UCSD-AML1 (cell line): ENCODE measurements at regions not wholly inside any gene's neighbourhood (a gene's known extent, or its start where the extent isn't known, plus 50 kb on each side); places are given as distances from the start of the nearest gene placed in this dataset.
"Not testable (repeated sequence)": the region's sequence is repeated elsewhere in the genome, so short reads cannot be mapped to it uniquely, and the experiment has no call there.

ENCODE experiments used
- DNase-seq: peaks from one replicate; lab custom pipeline; 2025; ENCODE audit not compliant: unreplicated experiment; lab: John Stamatoyannopoulos, UW

DNA sequence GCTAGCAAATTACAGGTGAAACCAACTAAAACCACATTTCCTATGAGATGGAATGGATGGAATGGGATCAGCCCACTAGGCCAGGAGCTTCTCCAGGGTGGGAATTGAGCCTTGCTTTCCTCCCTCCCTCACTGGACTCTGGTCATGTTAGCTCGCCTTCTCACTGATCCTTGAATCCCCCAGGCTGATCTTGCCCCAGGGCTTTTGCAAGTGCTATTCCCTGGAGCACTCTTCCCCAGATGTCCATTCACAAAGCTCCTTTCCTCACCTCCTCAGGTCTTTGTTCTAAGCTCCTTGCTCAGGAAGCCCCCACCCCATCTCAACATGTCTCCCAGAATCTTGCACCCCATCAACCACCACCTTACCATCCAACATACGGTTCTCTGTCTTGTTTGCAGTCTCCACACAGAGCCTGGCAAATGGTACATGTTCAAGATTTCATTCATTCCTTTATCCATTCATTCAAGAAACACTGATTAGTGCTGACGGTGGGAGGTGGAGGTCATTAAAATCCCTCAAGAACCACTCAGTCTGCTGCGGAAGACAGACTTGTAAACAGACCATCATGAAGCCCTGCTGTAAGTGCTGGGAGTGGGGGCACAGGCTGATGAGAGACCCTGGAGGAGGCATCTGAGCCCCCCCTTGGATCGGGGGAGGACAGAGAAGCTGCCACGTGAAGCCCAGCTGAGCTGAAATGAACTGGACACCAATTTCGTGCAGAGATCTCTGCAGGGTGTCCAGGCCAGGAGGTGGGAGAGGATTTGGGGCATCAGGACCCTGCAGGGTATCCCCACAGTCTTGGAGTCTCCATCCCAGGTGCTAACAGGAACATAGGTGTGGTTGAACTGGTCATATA is 141.7 kb downstream of the BARX1 start:
- DNase-seq: no peak

DNA sequence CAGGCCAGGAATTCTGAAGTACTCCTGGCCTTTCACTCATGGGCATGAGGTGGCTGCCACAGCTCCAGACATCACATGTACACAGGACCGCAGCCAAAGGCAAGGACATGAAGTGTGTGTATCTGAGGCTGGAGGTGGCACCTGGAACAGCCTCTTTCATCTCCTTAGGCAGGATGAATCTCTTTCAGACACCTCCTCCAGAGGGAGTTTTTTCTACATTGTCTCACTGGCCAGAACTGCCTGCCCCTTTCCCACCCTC is 142.8 kb downstream of the BARX1 start:
- no peak for DNase-seq

DNA sequence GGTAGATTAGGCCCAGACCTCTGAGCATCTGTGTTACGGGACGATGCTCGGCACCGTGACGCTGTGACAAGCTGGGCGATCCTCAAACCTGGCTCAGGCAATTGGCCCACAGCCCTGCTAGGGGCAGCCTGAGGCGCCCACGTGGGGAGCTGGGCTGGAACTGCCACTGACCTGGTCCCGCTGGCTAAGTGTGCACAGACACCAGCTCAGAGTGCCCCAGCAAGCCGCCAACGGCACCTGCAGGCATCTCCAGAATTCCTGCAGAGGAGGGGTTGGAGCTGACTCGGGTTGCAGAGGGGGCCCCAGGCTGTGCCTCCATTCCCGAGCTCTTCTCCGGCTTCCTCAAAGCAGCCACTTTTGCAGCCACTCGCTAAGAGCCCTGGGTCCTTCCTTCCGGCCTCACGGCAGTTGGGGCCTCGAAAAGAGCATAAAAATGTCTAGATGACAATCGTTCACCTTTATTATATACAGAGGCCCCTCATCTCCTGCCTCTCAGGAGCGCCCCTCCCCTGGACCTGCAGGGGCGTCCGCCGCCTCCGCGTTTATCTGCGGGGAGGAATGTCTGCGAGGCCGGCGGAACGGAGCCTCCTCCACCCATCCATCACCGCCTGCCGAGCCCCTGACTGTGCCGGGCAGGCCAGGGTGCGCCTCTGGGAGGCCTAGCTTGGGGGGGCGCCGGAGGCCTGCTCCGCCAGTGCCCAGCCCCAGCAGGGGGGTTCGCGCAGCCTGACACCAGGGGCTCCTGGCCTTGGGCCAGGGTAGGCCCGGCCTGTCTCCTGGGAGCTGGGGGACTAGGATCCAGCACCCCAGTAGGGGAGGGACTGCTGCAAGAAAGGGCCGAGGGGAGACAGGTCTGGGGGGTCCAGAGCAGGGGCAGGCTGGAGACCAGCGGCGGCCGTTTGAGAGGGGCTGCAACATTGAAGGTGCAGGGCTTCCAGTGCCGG is 144.9 kb downstream of the BARX1 start:
- DNase-seq: no peak

DNA sequence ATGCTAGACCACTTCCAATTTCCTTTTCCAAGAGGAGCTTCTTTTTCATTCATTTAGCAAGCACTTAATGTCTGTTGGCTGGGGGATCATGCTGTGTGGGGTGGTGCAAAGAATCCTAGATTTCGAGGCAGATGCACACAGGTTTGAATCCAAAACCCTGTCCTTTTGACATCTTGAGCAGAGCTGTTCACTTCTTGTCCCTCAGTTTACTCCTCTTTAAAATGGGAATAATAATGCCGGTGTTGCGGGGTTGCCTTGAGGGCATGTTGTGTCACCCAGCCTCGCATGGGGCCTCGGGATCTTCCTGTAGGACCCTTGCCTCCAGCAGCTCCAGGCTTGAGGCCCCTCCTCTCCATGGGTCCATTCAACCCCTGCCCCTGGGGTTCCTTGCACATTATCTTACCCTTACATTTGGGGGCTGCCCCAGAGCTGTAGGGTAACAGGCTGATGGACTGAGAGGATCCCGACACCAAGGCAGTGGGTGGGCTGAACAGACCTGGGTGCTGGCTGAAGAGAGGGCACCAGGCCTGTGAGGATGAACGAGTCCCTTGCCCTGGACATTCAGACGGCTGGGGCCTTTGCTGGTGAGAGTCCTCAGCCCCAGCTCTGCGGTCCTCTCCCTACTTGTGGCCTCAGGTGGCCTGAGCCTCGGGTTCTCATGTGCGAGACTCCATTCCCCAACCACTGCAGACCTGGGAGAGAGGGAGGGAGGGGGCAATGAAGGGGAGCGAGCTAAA is 145.8 kb downstream of the BARX1 start:
- DNase-seq: no peak

DNA sequence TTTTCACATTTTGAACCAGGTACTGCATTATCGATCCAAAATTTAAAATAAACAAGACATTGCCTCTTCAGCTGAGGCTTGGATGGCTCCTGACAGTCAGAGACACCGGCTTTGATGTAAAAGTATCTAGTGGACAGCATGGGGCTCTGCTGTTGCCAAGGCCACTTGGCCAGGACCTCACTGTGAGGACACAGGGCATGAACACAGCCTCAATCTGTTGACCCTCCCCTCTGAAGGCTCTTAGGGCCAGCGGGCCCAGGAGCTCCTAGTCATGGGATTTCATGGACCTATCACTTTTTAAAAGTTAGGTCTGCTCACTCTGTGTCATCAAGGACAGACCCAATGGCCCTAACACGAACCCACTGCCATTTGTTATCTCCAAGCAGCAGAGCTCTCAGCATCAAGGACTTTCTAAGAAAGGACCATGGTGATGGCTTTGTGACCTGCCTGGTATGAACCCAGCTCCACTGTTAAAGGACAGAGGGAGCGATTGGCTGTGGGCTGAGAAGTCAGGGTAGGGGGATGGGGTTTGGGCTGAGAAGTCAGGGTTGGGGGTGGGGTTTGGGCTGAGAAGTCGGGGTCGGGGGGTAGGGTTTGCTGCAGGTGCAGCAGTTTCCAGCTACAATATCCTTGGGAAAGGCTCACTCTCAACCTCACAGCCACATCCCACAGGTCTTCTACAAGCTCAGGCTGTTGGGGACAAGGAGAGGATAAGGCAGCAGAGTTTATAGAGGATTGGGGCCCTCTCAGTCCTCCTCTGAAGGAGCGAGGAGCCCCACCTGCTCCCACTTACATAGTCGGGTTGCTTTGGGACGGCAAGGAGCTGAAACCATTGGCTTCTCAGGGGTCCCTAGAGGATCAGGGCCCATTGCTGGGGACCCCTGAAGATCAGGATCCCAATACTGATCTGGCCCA is 146.8 kb downstream of the BARX1 start:
- DNase-seq: no peak

DNA sequence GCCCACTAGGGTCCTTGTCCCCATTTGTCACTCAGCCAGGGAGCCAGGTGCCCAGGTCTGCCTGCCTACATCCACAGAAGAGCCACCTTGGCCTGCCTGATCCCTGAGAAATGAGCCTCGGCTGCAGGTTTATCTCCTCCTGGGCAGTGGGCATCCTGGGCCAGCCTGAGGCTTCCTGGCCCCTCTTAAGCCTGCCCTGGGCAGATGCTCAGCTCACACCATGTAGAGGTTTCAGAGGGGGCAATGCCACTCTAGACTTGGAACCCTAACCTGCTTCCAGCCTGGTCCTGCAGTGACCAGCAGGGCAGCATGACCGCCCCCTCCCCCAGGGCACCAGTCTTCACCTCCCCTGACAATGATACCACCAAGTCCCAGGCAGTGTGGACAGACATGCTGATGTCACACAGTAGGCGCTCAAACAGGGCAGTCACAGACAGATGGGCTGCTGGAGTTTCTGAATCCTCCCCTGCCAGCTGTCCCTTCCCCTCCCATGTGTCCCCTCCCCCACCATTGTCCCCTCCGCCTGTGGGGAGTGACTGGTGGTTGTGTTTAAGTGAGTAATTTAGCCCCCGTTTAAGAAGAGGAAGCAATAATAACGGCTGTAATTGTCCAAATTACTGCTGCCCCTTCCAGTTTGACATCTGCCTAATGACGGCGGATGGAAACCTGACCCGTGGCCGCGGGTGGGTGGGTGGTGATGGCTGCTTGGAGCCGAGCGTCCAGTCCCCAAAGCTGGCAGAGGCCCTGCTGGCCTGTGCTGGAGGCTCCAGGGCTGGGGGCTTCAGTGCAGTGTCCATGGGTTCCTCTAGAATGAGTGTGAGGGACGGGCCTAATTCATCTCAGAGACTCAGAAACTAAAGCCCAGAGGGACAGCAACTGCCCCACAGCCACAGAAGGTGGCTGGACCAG is 147.7 kb downstream of the BARX1 start:
- no peak for DNase-seq

DNA sequence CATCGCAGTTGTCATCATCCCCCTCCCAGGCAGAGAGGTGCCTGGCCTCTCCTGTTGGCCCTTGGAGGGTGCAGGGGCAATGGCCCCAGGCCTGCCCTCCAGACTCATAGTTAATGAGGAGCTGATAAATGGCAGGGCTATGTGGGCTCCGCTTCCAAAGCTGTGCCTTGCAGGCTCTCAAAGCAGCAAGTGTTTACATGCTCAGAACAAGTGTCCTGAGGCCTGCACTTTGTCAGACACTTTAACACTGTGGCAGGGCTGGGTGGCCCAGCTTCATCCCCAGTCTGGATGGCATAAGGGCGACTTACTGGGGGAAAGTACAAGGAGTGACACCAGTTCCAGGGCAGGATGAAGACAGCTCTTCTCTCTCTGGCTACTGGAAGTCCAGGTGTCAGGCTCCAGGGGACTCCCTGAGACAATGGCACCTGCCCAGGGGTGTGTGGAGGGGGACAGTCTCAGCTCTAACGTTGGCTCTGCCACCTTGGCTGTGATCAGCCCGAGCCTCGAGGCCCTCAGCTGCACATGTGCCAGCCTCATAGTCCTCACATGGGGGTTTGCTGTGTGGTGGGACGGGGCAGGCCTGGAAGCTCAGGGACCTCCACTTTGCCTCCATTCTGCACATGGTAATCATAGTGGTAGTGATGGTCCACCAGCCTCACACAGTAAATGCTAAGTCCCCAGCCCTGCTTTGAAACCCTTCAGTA is 153.4 kb downstream of the BARX1 start:
- no peak for DNase-seq

DNA sequence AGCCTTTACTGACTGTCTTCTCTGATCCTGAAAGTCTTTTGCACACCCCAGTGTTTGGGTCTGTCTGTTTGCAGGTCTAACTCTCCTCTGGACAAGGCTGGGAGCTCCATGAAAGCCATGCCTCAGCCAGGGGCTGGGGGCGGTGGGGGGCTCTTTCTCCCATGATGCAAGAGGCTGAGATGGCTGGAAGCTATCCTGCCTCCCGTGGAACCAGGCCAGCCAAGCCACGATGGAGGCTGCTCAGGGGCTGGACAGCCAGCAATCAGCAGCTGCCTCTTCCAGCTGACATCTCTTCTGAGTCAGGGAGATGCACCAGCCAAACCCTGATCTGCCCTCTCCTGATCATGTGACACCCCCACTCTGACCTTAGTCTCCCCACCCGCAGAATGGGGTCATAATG is 154.0 kb downstream of the BARX1 start:
- DNase-seq: no peak

DNA sequence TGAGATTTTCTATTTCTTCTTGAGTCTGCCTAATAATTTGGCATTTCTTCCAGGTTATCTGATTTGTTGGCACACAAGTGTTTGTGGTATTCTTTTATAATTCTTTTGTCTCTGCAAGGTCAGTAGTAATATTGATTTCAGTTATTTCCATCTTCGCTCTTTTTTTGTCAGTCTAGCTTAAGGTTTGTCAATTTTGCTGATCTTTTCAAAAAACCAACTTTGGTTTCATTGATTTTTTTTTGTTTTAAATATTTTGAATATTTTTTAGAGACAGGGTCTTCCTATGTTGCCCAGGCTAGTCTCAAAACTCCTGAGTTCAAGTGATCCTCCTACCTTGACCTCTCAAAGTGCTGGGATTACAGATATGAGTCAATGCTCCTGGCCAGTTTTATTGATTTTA is 162.8 kb downstream of the BARX1 start:
- no peak for DNase-seq

DNA sequence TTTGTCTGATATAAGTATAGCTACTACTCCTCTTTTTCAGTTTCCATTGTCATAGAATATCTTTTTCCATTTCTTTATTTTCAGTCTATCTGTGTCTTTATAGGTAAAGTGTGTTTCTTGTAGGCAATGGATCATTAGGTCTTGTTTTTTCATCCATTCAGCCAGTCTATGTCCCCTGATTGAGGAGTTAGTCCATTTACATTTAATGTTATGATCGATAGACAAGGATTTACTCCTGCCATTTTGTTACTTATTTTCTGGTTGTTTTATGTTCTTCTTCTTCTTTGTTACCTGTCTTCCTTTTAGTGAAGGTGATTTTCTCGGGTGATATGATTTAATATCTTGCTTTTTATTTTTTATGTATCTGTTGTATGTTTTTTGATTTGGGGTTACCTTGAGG is 169.0 kb downstream of the BARX1 start:
- DNase-seq: no peak

DNA sequence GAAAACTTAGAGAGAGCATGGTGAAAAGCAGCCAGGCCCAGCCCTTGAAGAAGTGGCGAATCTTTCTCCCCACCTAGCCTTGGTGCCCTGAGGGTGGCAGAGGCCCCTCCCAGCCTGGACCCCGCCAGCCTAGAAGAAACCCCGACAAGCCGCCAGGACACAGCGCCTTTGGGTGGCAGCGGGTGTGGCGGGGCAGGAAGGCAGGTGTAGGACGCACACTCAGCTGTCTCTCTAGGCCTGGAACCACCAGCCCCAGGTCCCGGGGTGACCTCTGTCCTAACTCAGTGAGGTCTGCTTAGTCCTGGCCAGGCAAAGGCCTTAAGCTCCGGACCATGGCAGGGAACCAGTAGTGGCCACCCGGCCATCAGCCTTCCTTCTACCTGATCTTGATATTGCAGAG is 178.3 kb downstream of the BARX1 start:
- DNase-seq: no peak

DNA sequence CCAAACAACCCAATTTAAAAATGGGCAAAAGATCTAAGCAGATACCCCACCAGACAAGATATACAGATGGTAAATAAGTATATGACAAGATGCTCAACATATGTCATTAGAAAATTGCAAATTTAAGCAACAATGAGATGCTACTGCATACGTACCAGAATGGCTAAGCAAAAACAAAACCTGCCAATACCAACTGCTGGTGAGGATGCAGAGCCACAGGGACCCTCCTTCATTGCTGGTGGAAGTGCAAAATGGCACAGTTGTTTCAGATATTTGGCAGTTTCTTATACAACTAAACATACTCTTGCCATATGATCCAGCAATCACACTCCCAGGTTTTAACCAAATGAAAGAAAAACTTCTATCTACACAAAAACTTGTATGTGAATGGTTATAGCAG is 178.9 kb downstream of the BARX1 start:
- DNase-seq: no peak

DNA sequence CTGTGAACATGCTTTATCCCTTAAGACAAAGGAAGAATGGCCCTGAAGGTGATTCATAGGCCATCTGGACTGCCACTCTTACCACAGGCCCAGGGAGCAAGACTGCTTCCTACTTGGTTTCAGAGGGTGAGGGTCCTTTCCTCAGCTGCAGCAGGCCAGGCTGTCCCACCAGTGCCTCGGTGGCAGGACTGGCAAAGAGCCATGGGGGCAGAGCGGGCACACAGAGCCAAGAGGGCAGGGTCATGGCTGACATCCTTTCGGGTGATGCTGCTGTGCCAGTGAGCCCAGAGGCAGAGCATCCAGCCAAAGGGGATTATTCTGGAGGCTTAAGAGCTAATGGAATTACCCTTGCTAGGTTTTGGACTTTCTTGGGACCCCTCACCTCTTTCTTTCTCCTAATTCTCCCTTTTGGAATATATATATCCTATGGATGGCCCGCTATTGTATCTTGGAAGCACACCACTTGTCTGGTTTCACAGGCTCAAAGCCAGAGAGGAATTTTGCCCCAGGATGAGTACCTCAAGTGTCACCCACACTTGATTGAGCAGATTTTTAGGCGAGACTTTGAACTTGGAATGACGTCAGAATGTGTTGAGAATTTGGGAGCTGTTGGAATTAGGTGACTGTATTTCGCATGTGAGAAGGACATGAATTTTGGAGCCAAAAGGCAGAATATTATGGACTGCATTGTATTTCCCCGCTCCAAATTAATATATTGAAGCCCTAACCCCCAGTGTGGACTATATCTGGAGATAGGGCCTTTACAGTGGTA is 180.6 kb downstream of the BARX1 start:
- DNase-seq: no peak

DNA sequence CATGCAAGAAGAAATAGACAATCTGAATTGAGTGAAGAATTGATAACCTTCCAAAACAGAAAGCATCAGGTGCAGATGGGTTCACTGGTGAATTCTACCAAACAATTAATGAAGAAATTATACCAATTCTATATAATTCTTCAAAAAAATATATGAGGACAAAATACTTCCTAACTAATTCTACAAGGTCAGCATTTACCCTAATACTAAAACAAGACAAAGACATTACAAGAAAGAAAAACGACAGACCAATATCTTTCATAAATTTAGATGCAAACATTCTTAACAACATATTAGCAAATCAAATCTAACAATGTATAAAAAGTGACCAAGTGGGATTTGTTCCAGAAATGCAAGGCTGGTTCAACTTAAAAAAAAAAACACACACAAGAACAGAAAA is 183.9 kb downstream of the BARX1 start:
- DNase-seq: no peak

DNA sequence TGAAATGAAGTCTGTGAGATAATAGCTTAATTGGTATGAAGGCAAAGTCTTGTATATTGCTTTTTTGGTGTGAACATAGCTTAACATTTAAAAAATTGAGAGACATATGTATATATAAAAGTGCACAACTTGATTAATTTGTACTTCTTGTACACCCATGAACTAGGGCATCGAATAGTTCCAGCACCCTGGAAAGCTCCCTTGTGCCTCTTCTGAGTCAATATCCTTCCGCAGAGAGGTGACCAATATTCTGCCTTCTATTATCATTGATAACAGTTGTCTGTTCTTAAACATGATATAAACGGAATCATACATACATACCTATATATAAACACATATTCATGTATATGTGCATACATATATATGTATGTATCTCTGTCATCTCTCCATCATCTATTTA is 185.4 kb downstream of the PHF2 start:
- no peak for DNase-seq

DNA sequence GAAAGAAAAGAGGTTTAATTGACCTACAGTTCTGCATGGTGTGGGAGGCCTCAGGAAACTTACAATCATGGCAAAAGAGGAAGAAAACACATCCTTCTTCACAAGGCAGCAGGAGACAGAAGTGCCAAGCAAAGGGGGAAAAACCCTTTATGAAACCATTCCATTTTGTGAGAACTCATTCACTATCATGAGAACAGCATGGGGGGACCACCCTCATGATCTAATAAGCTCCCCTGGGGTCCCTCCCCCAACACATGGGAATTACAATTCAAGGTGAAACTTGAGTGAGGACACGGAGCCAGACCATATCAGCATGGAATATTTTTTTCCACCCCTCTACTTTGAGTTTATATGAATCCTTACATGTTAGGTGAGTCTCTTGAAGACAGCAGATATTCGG is 173.7 kb downstream of the PHF2 start:
- DNase-seq: no peak

DNA sequence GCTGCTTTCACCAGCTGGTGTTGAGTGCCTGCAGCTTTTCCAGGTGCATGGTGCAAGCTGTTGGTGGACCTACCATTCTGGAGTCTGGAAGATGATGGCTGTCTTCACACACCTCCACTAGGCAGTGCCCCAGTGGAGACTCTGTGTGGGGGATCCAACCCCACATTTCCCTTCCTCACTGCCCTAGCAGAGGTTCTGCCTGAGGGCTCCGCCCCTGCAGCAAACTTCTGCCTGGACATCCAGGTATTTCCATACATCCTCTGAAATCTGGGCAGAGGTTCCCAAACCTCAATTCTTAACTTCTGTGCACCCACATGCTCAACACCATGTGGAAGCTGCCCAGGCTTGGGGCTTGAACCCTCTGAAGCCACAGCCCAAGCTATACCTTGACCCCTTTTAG is 172.4 kb downstream of the PHF2 start:
- DNase-seq: not testable (repeated sequence)

DNA sequence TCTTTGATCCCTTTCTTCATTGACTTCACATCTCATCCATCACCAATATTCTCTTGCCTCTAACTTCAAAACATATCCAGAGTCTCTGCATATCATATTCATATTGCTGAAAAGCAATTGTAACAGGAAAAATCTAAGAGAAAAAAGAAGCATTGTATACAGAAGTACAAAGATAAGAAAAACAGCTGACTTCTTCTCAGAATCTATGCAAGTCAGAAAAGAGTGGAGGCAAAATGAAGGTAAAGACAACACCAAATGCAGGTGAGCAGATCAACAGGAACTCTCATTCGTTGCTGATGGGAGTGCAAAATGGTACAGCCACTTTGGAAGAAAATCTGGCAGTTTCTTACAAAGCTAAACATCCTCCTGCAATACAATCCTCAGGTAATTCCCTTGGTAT is 155.6 kb downstream of the PHF2 start:
- DNase-seq: no peak
